ENCODE measurements at regions not wholly inside any gene's neighbourhood (a gene's known extent, or its start where the extent isn't known, plus 50 kb on each side); places are given as distances from the start of the nearest gene placed in this dataset.

DNA sequence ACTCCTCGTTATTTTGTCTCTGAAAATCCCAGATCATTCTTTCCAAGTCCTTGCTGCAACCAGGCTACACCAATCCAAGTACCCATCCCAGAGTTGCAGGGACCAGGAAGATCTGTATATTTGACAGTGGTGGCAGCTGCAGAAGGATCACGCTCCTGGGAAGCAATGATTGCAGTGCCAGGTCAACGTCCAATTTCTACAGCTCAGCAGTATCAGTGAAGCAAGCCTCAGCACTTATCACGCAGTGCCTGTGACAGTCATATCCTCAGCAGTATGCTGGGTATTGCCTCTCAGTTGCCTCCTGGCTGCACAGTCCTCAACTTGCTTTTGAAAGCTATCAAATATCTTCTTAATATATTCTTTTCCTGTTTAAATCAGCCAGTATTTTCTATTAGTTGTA lies 66.7 kb downstream of the BARHL2 start:
- no peak for ATAC-seq (replicated peaks; ENCODE audit: extremely low read depth, poor library complexity, severe bottlenecking)
- no peak overlapping the region for H3K27ac Mint-ChIP-seq (ENCODE audit: low read depth)
- H3K27me3 Mint-ChIP-seq = peaks cover 22% of the 10 kb centered on the region
- no peaks in the 10 kb centered on the region for H3K36me3 Mint-ChIP-seq (ENCODE audit: insufficient read depth)
- no peaks in the 10 kb centered on the region for H3K4me1 Mint-ChIP-seq
- no peaks in the 10 kb centered on the region for H3K9me3 Mint-ChIP-seq
- no peak for DNase-seq (ENCODE audit: low spot score in 2 of 2)
- H3K4me3 Mint-ChIP-seq = no peak overlapping the region

DNA sequence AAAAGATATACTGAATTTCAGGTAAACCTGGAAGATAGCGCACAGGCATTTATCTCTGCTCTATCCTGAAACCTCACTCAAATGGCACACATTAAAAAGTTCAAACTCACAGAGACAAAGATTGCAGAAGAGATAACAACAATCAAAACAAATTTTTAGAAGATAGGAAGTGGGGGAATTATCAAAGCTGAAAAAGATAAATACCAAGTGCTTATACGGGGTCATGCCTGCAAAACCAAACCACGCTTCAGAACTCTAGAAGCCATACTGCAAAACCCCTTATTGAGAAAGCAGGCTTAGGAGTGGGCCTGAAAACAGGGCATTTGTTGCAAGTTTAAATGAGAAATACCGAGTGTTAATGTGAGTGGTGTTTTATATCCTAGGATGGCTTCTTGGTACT lies 76.8 kb downstream of the BARHL2 start:
- no peak overlapping the region for H3K4me3 Mint-ChIP-seq
- peaks cover 66% of the 10 kb centered on the region for H3K27me3 Mint-ChIP-seq
- H3K4me1 Mint-ChIP-seq = no peaks in the 10 kb centered on the region
- no peak overlapping the region for H3K27ac Mint-ChIP-seq (ENCODE audit: low read depth)
- DNase-seq (ENCODE audit: low spot score in 2 of 2) (no peak), ATAC-seq (replicated peaks; ENCODE audit: extremely low read depth, poor library complexity, severe bottlenecking) (no peak)
- H3K36me3 Mint-ChIP-seq (ENCODE audit: insufficient read depth) = no peaks in the 10 kb centered on the region
- no peaks in the 10 kb centered on the region for H3K9me3 Mint-ChIP-seq

DNA sequence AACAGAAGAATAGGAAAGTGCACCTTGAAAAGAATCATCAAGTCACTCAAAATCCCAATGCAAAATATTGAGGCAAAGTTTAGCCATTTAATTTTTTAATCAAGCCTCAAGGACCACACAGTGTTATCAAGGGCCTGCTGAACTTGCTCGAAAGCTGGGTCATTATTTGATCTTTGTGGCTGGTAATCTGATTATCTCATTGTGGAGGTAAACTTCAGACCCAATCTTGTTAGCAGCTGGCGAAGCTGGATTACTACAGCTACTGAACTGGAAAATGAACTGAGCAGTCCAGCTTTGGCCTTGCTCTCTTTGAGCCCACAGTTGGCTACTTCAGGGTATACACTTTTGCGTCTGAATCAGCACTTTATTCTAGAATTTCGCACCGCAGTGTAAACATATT lies 94.4 kb downstream of the BARHL2 start:
- H3K9me3 Mint-ChIP-seq = no peaks in the 10 kb centered on the region

DNA sequence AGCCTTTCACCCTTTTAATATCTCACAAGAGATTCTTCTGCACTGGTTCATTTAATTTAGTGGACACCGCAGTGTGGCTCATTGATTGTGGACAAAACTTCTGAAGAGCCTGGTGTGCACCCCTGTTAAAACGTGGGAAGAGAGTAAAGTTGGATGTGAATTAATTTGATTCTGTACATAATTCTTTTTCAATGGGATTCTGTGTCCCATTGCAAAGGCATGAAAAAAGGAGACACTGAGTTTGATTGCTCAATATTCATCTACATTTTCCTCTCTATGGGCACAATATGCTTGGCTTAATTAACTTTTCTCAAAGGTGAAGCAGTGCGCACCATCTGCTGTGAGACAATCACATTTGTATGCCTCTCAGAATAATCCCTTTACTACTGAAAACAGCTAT lies 95.1 kb downstream of the BARHL2 start:
- H3K4me1 Mint-ChIP-seq = no peaks in the 10 kb centered on the region
- no peak overlapping the region for H3K4me3 Mint-ChIP-seq
- no peaks in the 10 kb centered on the region for H3K36me3 Mint-ChIP-seq (ENCODE audit: insufficient read depth)
- H3K9me3 Mint-ChIP-seq = no peaks in the 10 kb centered on the region
- peaks cover 12% of the 10 kb centered on the region for H3K27me3 Mint-ChIP-seq
- ATAC-seq (replicated peaks; ENCODE audit: extremely low read depth, poor library complexity, severe bottlenecking) (no peak), DNase-seq (ENCODE audit: low spot score in 2 of 2) (no peak)
- no peak overlapping the region for H3K27ac Mint-ChIP-seq (ENCODE audit: low read depth)

More for the DNA sequence above, 94.4 kb downstream of the BARHL2 start:
- H3K27ac Mint-ChIP-seq (ENCODE audit: low read depth) = no peak overlapping the region
- no peaks in the 10 kb centered on the region for H3K36me3 Mint-ChIP-seq (ENCODE audit: insufficient read depth)
- DNase-seq (ENCODE audit: low spot score in 2 of 2) (no peak), ATAC-seq (replicated peaks; ENCODE audit: extremely low read depth, poor library complexity, severe bottlenecking) (no peak)
- H3K4me1 Mint-ChIP-seq = no peaks in the 10 kb centered on the region
- no peak overlapping the region for H3K4me3 Mint-ChIP-seq
- H3K27me3 Mint-ChIP-seq = peaks cover 13% of the 10 kb centered on the region

DNA sequence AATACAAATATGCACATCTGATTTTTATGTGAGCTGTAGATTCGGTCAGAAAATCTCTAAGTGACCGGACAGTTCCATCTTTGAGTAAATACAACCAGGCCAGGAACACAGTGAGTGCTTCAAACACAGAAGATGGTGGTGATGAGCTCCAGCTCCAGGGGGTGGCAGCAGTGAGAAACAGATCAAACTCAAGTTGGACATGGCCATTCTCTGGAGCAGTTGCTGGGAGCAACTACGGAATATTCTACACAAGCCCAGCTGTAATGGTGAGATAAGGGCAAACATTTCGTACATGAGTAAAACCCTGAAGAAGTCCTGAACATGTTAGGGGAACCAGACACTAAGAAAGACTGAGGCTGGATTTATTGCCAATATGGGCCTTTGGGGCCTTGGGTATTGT lies 100.7 kb downstream of the BARHL2 start:
- DNase-seq (ENCODE audit: low spot score in 2 of 2) = no peak
- Mint-ChIP-seq H3K9me3 (no peaks in the 10 kb centered on the region), H3K27me3 (peaks cover 16% of the 10 kb centered on the region), H3K4me1 (no peaks in the 10 kb centered on the region), H3K4me3 (no peak overlapping the region), H3K36me3 (ENCODE audit: insufficient read depth) (no peaks in the 10 kb centered on the region), H3K27ac (ENCODE audit: low read depth) (no peak overlapping the region)
- no peak for ATAC-seq (replicated peaks; ENCODE audit: extremely low read depth, poor library complexity, severe bottlenecking)

DNA sequence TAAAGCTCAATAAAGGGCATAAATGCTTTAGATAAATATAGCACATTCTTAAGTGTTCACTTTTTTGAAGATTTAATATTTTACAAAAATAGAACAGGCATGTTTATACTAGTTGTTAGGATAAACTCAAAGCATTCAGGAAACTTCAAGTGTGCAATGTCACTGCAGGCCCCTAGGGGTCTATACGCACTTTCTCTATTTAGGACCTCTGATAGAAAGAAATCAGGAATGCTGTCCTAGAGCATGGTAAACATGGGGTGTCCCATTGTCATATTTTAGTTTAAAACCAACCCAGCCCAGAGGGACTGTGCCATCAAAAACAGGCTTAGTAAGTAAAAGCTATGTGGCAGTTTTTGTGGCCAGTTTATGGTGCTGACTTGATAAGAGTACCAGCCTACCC lies 102.2 kb downstream of the BARHL2 start:
- H3K4me1 Mint-ChIP-seq = no peaks in the 10 kb centered on the region
- DNase-seq (ENCODE audit: low spot score in 2 of 2) (no peak), ATAC-seq (replicated peaks; ENCODE audit: extremely low read depth, poor library complexity, severe bottlenecking) (no peak)
- H3K27ac Mint-ChIP-seq (ENCODE audit: low read depth) = no peak overlapping the region
- no peak overlapping the region for H3K4me3 Mint-ChIP-seq
- H3K27me3 Mint-ChIP-seq = peaks cover 23% of the 10 kb centered on the region
- no peaks in the 10 kb centered on the region for H3K36me3 Mint-ChIP-seq (ENCODE audit: insufficient read depth)
- no peaks in the 10 kb centered on the region for H3K9me3 Mint-ChIP-seq

DNA sequence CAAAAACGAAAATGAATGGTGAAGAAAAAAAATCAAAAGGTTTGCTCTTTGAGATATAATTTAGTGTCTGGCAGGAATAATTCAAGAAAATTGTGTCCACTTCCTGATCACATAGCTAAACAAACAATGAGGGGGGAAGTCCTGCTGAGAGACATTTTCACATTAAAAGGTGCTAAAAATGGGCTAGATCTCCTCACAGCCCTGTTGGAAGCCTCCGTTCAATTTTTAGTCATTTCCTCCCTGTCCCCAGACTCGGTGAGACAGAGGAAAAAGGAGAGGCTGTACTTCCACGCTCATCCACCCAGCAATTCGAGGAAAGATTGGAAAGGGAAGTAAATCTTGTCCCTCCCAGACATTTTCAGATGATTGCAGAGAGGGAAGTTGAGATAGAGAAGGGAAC lies 103.7 kb downstream of the BARHL2 start:
- no peak overlapping the region for H3K4me3 Mint-ChIP-seq

DNA sequence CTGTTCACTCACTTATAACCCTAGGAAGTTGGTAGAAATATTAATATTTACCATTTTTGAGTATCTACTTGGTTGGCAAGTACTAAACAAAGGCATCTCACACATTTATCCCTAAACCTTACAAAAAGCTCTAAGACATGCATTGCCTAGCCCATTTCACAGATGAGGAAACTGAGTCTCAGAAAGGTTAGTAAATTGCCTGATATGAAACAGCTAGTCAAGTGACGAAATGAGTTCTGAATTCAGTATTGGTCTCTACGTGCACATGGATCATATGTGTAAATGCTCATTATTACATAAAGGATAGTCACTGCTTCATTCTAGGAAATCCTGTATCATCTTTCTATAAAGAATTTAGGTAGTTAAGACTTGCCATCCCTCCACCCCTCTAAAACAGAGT lies 105.1 kb downstream of the BARHL2 start:
- no peaks in the 10 kb centered on the region for H3K4me1 Mint-ChIP-seq
- ATAC-seq (replicated peaks; ENCODE audit: extremely low read depth, poor library complexity, severe bottlenecking) (no peak), DNase-seq (ENCODE audit: low spot score in 2 of 2) (no peak)
- peaks cover 23% of the 10 kb centered on the region for H3K27me3 Mint-ChIP-seq
- H3K36me3 Mint-ChIP-seq (ENCODE audit: insufficient read depth) = no peaks in the 10 kb centered on the region
- no peak overlapping the region for H3K4me3 Mint-ChIP-seq
- H3K9me3 Mint-ChIP-seq = no peaks in the 10 kb centered on the region
- no peak overlapping the region for H3K27ac Mint-ChIP-seq (ENCODE audit: low read depth)

More for the DNA sequence above, 103.7 kb downstream of the BARHL2 start:
- H3K27ac Mint-ChIP-seq (ENCODE audit: low read depth) = no peak overlapping the region
- H3K4me1 Mint-ChIP-seq = no peaks in the 10 kb centered on the region
- H3K27me3 Mint-ChIP-seq = peaks cover 23% of the 10 kb centered on the region
- DNase-seq (ENCODE audit: low spot score in 2 of 2) = no peak
- no peak for ATAC-seq (replicated peaks; ENCODE audit: extremely low read depth, poor library complexity, severe bottlenecking)
- H3K36me3 Mint-ChIP-seq (ENCODE audit: insufficient read depth) = no peaks in the 10 kb centered on the region
- no peaks in the 10 kb centered on the region for H3K9me3 Mint-ChIP-seq

DNA sequence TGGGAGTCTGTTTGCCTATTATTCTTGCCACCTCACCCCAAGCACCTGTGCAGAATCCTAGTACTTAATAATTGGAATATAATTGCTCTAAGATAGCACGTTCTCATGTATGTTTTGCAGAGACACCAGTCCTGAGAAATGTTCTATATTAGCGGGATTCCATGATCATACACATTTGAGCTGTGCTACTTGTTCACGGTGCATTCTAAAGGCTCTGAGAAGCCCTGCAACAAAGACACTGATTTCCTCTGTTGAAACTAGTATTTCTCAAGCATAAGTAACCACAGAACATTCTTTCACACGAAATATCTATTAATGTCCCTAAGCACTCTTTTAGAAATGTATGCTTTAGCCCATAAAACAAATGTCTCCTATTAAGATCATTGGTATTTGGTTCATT lies 109.4 kb downstream of the BARHL2 start:
- no peak for ATAC-seq (replicated peaks; ENCODE audit: extremely low read depth, poor library complexity, severe bottlenecking)
- no peak overlapping the region for H3K4me3 Mint-ChIP-seq
- H3K4me1 Mint-ChIP-seq = no peaks in the 10 kb centered on the region
- peaks cover 7% of the 10 kb centered on the region for H3K27me3 Mint-ChIP-seq
- no peaks in the 10 kb centered on the region for H3K9me3 Mint-ChIP-seq
- H3K27ac Mint-ChIP-seq (ENCODE audit: low read depth) = no peak overlapping the region
- H3K36me3 Mint-ChIP-seq (ENCODE audit: insufficient read depth) = no peaks in the 10 kb centered on the region
- no peak for DNase-seq (ENCODE audit: low spot score in 2 of 2)

DNA sequence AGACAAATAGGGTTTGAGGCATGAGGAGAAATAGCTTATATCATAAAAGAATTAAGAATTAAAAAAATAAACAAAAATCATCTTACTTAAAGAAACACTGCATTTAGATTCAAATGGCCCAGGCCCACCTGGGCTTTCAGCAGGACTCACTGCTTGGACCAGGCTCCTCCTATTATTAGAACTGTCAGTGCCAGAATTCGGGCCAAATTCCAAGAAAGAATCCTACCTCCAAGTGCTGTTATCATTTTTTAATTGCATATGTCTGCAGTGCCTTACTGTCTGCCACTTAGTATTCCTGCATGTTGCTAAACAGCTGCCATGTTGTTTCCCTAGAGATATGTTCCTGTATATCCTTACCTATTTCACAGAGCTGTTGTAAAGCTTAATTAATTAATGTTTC lies 112.0 kb downstream of the BARHL2 start:
- DNase-seq (ENCODE audit: low spot score in 2 of 2) (no peak), ATAC-seq (replicated peaks; ENCODE audit: extremely low read depth, poor library complexity, severe bottlenecking) (no peak)
- Mint-ChIP-seq H3K27me3 (peaks cover 5% of the 10 kb centered on the region), H3K4me3 (no peak overlapping the region), H3K27ac (ENCODE audit: low read depth) (no peak overlapping the region), H3K4me1 (no peaks in the 10 kb centered on the region), H3K9me3 (no peaks in the 10 kb centered on the region), H3K36me3 (ENCODE audit: insufficient read depth) (no peaks in the 10 kb centered on the region)

DNA sequence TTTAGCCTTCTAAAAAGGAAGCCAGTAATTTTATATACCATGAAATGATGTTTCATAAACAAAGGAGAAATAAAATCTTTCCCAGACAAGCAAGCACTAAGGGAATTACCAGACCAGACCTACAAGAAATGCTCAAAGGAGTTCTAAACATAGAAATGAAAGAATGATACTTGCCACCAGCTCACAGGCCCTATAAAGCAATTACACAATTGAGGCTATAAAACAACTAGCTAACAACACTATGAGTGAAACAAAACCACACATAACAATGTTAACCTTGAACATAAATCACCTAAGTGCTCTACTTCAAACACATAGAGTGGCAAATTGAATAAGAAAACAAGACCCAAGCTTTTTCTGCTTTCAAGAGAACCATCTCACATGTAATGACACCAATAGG lies 123.8 kb downstream of the BARHL2 start:
- DNase-seq (ENCODE audit: low spot score in 2 of 2) = no peak
- Mint-ChIP-seq H3K27ac (ENCODE audit: low read depth) (no peak overlapping the region), H3K4me3 (no peak overlapping the region)

DNA sequence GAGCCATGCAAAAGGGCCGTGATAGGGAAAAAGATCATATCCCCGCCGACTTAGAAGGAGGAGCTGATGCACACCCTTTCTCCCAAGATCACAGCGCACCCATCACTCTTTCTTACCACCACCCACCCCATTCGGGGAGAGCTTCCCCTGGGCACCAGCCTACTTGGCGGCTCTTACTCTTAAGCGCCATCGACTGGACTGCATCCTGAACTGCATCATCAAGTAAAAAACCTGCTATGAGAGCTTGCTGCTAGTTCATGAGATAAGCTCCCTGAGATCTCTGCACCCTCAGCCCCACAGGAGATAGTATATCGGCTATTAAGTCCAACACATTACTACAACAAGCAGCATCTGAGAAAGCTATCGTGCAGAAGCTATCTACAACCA lies 125.1 kb downstream of the BARHL2 start:
- H3K4me3 Mint-ChIP-seq = no peak overlapping the region
- DNase-seq (ENCODE audit: low spot score in 2 of 2) (no peak), ATAC-seq (replicated peaks; ENCODE audit: extremely low read depth, poor library complexity, severe bottlenecking) (no peak)
- H3K27ac Mint-ChIP-seq (ENCODE audit: low read depth) = no peak overlapping the region
- H3K4me1 Mint-ChIP-seq = no peaks in the 10 kb centered on the region
- H3K9me3 Mint-ChIP-seq = peaks cover 14% of the 10 kb centered on the region
- peaks cover 77% of the 10 kb centered on the region for H3K27me3 Mint-ChIP-seq
- H3K36me3 Mint-ChIP-seq (ENCODE audit: insufficient read depth) = no peaks in the 10 kb centered on the region

More for the DNA sequence above, 123.8 kb downstream of the BARHL2 start:
- no peak for ATAC-seq (replicated peaks; ENCODE audit: extremely low read depth, poor library complexity, severe bottlenecking)
- H3K9me3 Mint-ChIP-seq = peaks cover 14% of the 10 kb centered on the region
- no peaks in the 10 kb centered on the region for H3K36me3 Mint-ChIP-seq (ENCODE audit: insufficient read depth)
- H3K27me3 Mint-ChIP-seq = peaks cover 69% of the 10 kb centered on the region
- no peaks in the 10 kb centered on the region for H3K4me1 Mint-ChIP-seq

DNA sequence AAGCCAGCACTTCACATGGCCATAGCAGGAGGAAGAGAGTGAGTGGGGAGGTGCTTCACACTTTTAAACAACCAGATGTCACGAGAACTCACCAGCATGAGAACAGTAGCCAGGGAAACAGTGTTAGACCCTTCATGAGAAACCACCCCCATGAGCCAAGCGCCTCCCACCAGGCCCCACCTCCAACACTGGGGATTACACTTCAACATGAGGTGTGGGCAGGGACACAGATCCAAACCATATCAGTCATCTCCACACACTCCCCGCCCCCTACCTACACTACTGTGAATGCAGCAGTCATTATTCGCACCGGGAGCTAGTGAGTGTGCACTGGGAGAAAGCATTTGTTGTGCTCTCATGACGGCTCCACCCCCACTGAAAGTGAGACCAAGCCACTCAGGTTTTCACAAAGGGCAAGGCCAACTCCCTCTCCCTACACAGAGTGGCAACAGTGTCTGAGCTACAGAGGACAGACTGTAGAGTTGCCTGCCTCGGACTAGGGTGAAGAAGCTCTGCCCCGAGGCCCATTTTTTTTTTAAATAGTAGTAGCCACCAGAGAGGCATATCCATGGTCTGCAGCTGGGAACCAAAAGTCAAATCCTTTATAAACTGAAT lies 125.6 kb downstream of the BARHL2 start:
- no peaks in the 10 kb centered on the region for H3K4me1 Mint-ChIP-seq
- peaks cover 13% of the 10 kb centered on the region for H3K9me3 Mint-ChIP-seq
- DNase-seq (ENCODE audit: low spot score in 2 of 2) = no peak

DNA sequence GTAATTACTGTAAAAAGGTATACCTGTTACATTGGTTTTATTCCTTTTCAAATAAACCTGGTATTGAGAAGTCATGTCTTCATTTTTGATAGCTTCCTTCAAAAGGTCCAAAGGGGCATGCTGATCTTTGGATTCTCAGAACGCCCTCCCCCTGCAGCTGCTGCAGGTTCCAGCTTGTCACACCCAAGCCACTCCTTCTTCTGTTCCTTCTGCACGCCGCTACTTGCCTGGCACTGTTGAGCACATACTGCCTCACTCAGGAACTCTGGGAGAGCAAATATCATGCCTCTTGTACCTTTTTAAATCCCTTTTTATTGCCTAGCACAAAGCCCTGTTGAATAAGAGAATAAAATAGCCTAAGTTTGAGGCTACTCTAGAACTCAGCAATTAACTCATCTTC lies 136.9 kb downstream of the BARHL2 start:
- Mint-ChIP-seq H3K4me3 (no peak overlapping the region), H3K27ac (ENCODE audit: low read depth) (no peak overlapping the region), H3K27me3 (peaks cover 14% of the 10 kb centered on the region), H3K36me3 (ENCODE audit: insufficient read depth) (no peaks in the 10 kb centered on the region), H3K4me1 (no peaks in the 10 kb centered on the region), H3K9me3 (no peaks in the 10 kb centered on the region)
- no peak for ATAC-seq (replicated peaks; ENCODE audit: extremely low read depth, poor library complexity, severe bottlenecking)
- DNase-seq (ENCODE audit: low spot score in 2 of 2) = no peak

More for the DNA sequence above, 125.6 kb downstream of the BARHL2 start:
- Mint-ChIP-seq H3K27ac (ENCODE audit: low read depth) (no peak overlapping the region), H3K36me3 (ENCODE audit: insufficient read depth) (no peaks in the 10 kb centered on the region), H3K27me3 (peaks cover 82% of the 10 kb centered on the region), H3K4me3 (no peak overlapping the region)
- no peak for ATAC-seq (replicated peaks; ENCODE audit: extremely low read depth, poor library complexity, severe bottlenecking)

Data from central memory CD8-positive, alpha-beta T cell (primary cell).